Neural cell (in vitro differentiated cells): ENCODE measurements at regions not wholly inside any gene's neighbourhood (a gene's known extent, or its start where the extent isn't known, plus 50 kb on each side); places are given as distances from the start of the nearest gene placed in this dataset.

Experiments used
- H2AFZ ChIP-seq: fragments of 200-600, 300-800 bp; sonication (generic), shearing (Covaris generic); 2 replicates; pipeline ENCODE4 v1.6.0; 2014; ENCODE audit warnings: low read depth, mild to moderate bottlenecking, antibody characterized with exemption, low read length, moderate library complexity
- H3F3A ChIP-seq: fragments of 200-600 bp; shearing (Covaris generic); 2 replicates; pipeline ENCODE4 v1.6.1; 2016; ENCODE audit warnings: mild to moderate bottlenecking, moderate library complexity, mixed read lengths, antibody characterized with exemption, low read length; ENCODE audit not compliant: insufficient read depth, poor library complexity, severe bottlenecking
- H3K27ac ChIP-seq: fragments of 200-600, 300-800 bp; sonication (generic), shearing (Covaris generic); 2 replicates; pipeline ENCODE4 v1.5.1; 2014; ENCODE audit warnings: mild to moderate bottlenecking, low read length, moderate library complexity
- H3K27me3 ChIP-seq: fragments of 300-800, 200-600 bp; sonication (generic), shearing (Covaris generic); 2 replicates; pipeline ENCODE4 v1.6.0; 2014; ENCODE audit warnings: mild to moderate bottlenecking, low read depth, low read length, moderate library complexity; ENCODE audit not compliant: insufficient read depth
- H3K36me3 ChIP-seq: fragments of 300-800, 200-600 bp; sonication (generic), shearing (Covaris generic); 2 replicates; pipeline ENCODE4 v1.5.1; 2014; ENCODE audit warnings: mild to moderate bottlenecking, antibody characterized with exemption, low read length, moderate library complexity; ENCODE audit not compliant: insufficient read depth
- H3K4me2 ChIP-seq: fragments of 300-800, 200-600 bp; sonication (generic), shearing (Covaris generic); 2 replicates; pipeline ENCODE4 v1.6.0; 2014; ENCODE audit warnings: mild to moderate bottlenecking, low read length
- H3K4me3 ChIP-seq: fragments of 300-800, 200-600 bp; sonication (generic), shearing (Covaris generic); 2 replicates; pipeline ENCODE4 v1.5.1; 2014; ENCODE audit warnings: mild to moderate bottlenecking, low read length, moderate library complexity
- H3K79me2 ChIP-seq: fragments of 200-600 bp; shearing (Covaris generic); replicated peaks from 2 replicates; pipeline ENCODE4 v1.6.0; 2014; ENCODE audit warnings: mild to moderate bottlenecking, low read length, moderate library complexity; ENCODE audit not compliant: insufficient read depth
- H3K9ac ChIP-seq: fragments of 300-800, 200-600 bp; sonication (generic), shearing (Covaris generic); 2 replicates; pipeline ENCODE4 v1.6.1; 2016; ENCODE audit warnings: mild to moderate bottlenecking, low read length, mixed read lengths
- H3K9me2 ChIP-seq: fragments of 200-600 bp; shearing (Covaris generic); 2 replicates; pipeline ENCODE4 v1.6.1; 2016; ENCODE audit warnings: mild to moderate bottlenecking, low read length, mixed read lengths; ENCODE audit not compliant: insufficient read depth
- H3K9me3 ChIP-seq: fragments of 200-600, 300-800 bp; sonication (generic), shearing (Covaris generic); 2 replicates; pipeline ENCODE4 v1.6.1; 2016; ENCODE audit warnings: mild to moderate bottlenecking, mixed run types, low read length, moderate library complexity, mixed read lengths
- H4K20me1 ChIP-seq: fragments of 200-600 bp; shearing (Covaris generic); 2 replicates; pipeline ENCODE4 v1.6.1; 2016; ENCODE audit warnings: mild to moderate bottlenecking, mixed run types; ENCODE audit not compliant: insufficient read depth
- CTCF ChIP-seq: fragments of 450-650 bp; IDR thresholded peaks from 2 replicates; pipeline ENCODE4 v1.5.1; 2014; ENCODE audit warnings: antibody characterized with exemption, mild to moderate bottlenecking, moderate library complexity; ENCODE audit not compliant: poor library complexity, severe bottlenecking
- EP300 ChIP-seq: fragments of 450-650 bp; conservative IDR thresholded peaks from 2 replicates; pipeline ENCODE4 v1.6.1; 2014; ENCODE audit warnings: antibody characterized with exemption, mild to moderate bottlenecking, moderate library complexity; ENCODE audit not compliant: poor library complexity, severe bottlenecking
- EZH2 ChIP-seq: fragments of 200-600, 300-800 bp; shearing (Covaris generic), sonication (generic); IDR thresholded peaks from 2 replicates; pipeline ENCODE4 v1.6.1; 2014; ENCODE audit warnings: antibody characterized with exemption, low read length, borderline replicate concordance, mild to moderate bottlenecking; ENCODE audit not compliant: insufficient read depth, poor library complexity, severe bottlenecking
- MXI1 ChIP-seq: fragments of 450-650 bp; conservative IDR thresholded peaks from 2 replicates; pipeline ENCODE4 v1.6.1; 2014; ENCODE audit warnings: antibody characterized with exemption, mild to moderate bottlenecking; ENCODE audit not compliant: poor library complexity, severe bottlenecking
- POLR2AphosphoS5 ChIP-seq: IDR thresholded peaks from 2 replicates; pipeline ENCODE4 v1.6.1; 2012
- RAD21 ChIP-seq: fragments of 450-650 bp; conservative IDR thresholded peaks from 2 replicates; pipeline ENCODE4 v1.6.1; 2014; ENCODE audit warnings: antibody characterized with exemption, mild to moderate bottlenecking, moderate library complexity
- REST ChIP-seq: IDR thresholded peaks from 2 replicates; pipeline ENCODE4 v1.6.1; 2012; ENCODE audit warnings: borderline replicate concordance
- SMC3 ChIP-seq: fragments of 450-650 bp; conservative IDR thresholded peaks from 2 replicates; pipeline ENCODE4 v1.6.1; 2014; ENCODE audit warnings: antibody characterized with exemption, mild to moderate bottlenecking, moderate library complexity; ENCODE audit not compliant: poor library complexity
- TAF1 ChIP-seq: IDR thresholded peaks from 2 replicates; pipeline ENCODE4 v1.6.1; 2012; ENCODE audit warnings: low read depth

GRCh38 chr4:147076179-147076578, 130.5 kb upstream of the TTC29 start:
- TF ChIP-seq POLR2AphosphoS5 (no peak), EZH2 (no peak), TAF1 (no peak), REST (no peak), RAD21 (no peak), MXI1 (no peak), CTCF (no peak), SMC3 (no peak), EP300 (no peak)
- H4K20me1 ChIP-seq = no peaks in the 10 kb centered on the region
- no peak overlapping the region for H3K9ac ChIP-seq
- no peak overlapping the region for H3K4me3 ChIP-seq
- no peaks in the 10 kb centered on the region for H3K9me2 ChIP-seq
- H3K27ac ChIP-seq = no peak overlapping the region
- no peaks in the 10 kb centered on the region for H3K79me2 ChIP-seq
- no peak overlapping the region for H2AFZ ChIP-seq
- H3K4me2 ChIP-seq = no peak overlapping the region
- H3K27me3 ChIP-seq = no peaks in the 10 kb centered on the region
- no peaks in the 10 kb centered on the region for H3F3A ChIP-seq
- no peaks in the 10 kb centered on the region for H3K9me3 ChIP-seq
- no peaks in the 10 kb centered on the region for H3K36me3 ChIP-seq

- Histone ChIP-seq H3K9ac (no peak overlapping the region), H3K4me3 (no peak overlapping the region), H3K27ac (no peak overlapping the region), H3K9me3 (no peaks in the 10 kb centered on the region), H3K36me3 (no peaks in the 10 kb centered on the region), H3K9me2 (no peaks in the 10 kb centered on the region), H4K20me1 (no peaks in the 10 kb centered on the region), H3K79me2 (no peaks in the 10 kb centered on the region), H3K4me2 (no peak overlapping the region), H2AFZ (no peak overlapping the region), H3F3A (no peaks in the 10 kb centered on the region), H3K27me3 (no peaks in the 10 kb centered on the region)
- TF ChIP-seq EP300 (no peak), CTCF (no peak)
Measured at GRCh38 chr4:147076728-147077127, 131.1 kb upstream of the TTC29 start.
